ACHN (cell line): ENCODE measurements at regions not wholly inside any gene's neighbourhood (a gene's known extent, or its start where the extent isn't known, plus 50 kb on each side); places are given as distances from the start of the nearest gene placed in this dataset.
A peak's percentile ranks its signal among the peaks of the same experiment; 100 is the strongest.

Source experiments
- DNase-seq: peaks from one replicate; pipeline ENCODE4 v3.0.0-alpha.2; 2015
- in situ Hi-C: cut with HindIII; loops from 2 replicates; pipeline ENCODE4 v1.10.0; 2017; ENCODE audit warnings: low sequenced_read_pairs, low pct_ligation_motif_present, low pct_unique_long_range_greater_than_20kb

DNA sequence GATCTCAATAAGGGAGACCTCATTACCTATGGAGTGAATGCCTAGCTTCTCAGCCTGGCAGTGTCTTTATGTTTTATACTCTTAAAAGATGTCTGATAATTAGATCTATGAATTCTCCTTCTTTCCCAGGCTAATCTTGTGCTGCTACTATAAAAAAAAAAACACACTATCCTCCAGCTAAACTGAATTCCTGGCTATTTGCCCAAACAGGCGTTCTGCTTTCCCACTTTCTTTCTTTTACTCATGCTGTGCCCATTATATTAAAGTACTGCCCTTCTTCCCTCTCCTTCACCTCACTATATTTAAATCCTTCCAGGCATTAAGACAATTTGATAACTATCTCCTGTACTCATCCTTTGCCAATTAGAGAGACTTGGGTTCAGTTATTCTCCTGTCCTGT lies 1134.9 kb downstream of the ROBO2 start:
- in situ Hi-C loops, result no loop called here
- DNase-seq, result no peak

DNA sequence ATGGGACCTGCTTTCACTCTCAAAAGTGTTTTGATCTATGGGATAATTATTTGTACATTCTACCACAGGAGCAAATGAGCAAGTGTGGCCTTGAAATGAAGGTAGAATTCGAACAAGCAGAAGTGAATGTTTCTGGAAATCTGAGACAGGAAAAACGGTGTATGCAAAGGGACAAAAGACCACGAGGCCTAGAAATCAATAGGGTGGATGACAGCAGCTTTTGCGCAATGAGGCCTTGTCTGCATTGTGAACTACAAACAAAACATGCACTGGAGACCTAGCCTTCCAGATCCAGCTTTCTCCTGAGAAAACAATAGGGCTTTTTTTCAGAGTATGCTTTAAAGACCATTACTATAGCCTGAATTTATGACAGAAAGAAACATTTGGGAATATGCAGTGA lies 1137.0 kb downstream of the ROBO2 start:
- in situ Hi-C loops, result no loop called here
- no peak for DNase-seq

GRCh38 chr3:78177780-78178179 lies 1137.9 kb downstream of the ROBO2 start:
- in situ Hi-C loops, result no loop called here

GRCh38 chr3:78178209-78178608 lies 1138.3 kb downstream of the ROBO2 start:
- DNase-seq, result no peak
- in situ Hi-C loops, result no loop called here

More at GRCh38 chr3:78177780-78178179, 1137.9 kb downstream of the ROBO2 start:
- no peak for DNase-seq

GRCh38 chr3:78178740-78179363 lies 1139.0 kb downstream of the ROBO2 start:
- in situ Hi-C loops, result no loop called here
- no peak for DNase-seq

DNA sequence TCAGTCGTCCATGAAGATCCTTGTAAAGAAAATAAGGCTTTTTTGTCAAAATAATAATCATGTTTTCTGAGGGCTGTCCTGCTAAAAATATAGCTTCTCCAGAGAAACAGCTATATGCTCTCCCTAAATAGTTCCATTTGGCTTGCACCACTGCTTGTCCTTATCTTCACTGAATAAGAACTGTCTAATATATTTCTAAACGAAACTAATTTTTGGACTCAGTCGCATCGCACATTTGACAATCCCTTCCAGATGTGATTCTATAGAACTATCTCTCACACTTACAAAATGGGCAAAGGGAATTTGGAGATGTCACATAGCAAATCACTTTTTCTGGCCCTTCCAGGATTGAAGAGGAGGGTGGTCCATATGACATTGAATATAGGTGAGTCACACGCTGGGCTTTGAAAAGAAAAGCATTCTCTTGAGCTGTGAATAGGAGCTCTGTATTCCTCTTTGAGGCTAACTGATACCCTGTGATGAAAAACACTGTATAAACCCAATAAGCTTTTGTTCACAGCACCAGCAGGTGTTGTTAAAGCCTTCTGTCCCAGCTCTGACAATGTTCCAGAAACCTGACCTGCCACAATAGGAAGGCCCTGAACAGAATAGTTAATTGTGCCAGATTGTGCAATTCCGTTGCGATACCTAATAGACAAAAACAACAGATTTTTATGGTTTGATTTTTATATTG lies 1144.2 kb downstream of the ROBO2 start:
- no peak for DNase-seq
- in situ Hi-C loops, result no loop called here

DNA sequence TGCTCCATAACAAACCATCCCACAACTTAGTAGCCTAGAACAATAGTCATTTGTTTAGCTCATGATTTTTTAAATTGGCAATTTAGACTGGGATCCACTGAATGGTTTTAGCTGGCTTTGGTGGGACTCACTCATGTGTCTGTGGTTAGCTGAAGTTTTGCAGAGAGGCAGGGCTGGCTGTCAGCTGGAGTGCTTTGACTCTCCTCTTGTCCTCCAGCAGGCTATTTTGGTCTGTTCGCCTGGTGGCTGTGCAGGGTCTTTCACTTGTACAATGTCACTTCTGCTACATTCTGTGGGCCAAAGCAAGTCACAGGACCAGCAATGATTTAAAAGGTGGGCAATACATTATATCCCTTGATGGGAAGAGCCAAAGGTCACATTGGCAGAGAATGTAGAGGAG lies 1146.5 kb downstream of the ROBO2 start:
- in situ Hi-C loops, result no loop called here
- no peak for DNase-seq

DNA sequence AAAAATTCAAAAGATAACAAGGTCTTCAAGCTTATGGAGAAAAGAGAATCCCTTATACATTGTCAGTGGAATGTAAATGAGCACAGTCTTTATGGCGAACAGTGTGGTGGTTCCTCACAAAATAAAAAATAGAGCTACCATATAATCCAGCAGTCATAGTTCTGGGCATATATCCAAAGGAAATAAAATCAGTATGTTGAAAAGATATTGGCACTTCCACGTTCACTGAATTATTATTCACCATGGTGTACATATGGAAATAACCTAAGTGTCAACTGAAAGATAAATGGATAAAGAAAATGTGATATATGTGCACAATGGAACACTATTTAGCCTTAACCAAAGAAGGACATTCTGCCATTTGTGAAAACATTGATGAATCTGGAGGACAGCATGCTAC lies 1161.2 kb downstream of the ROBO2 start:
- in situ Hi-C loops, result no loop called here
- DNase-seq, result no peak

DNA sequence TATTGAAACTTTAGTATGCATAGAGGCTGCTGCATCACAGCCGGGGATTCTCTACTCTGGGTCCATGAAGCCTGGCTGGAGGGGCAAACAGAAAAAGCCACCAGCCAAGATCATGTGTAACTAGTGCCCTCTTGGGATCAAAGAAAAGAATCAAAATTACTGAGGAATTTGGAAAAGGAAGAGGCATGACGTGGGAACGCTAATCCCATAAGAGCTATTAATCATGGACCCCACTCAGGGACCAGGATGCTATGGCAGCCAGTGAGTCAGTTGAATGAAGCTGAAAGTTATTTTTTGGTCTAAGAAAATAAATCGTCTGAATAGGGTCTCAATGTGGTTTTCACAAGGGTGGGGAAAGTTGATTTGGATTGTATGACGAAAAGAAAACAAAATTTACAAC lies 1165.1 kb downstream of the ROBO2 start:
- in situ Hi-C loops, result no loop called here
- peak; percentile 12 for DNase-seq

DNA sequence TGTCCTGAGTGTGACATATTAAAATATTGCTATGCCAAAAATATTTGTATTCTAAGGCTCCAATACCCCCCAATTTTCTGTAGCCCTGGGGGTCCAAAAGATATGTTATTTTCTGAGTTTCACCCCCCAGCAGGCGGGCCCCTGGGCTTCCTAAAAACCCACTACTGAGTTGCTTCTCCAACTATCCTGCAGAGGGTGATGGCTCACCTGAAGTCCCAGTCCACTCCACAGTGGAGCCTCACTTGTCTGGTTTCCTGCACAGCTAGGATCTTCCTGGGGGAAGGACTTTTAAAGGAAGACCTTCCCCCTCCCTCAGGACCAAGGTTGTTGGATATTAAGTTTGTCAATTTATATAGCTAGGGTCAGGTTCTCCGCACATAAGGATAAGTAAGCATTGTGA lies 1181.4 kb downstream of the ROBO2 start:
- no peak for DNase-seq
- in situ Hi-C loops, result no loop called here

DNA sequence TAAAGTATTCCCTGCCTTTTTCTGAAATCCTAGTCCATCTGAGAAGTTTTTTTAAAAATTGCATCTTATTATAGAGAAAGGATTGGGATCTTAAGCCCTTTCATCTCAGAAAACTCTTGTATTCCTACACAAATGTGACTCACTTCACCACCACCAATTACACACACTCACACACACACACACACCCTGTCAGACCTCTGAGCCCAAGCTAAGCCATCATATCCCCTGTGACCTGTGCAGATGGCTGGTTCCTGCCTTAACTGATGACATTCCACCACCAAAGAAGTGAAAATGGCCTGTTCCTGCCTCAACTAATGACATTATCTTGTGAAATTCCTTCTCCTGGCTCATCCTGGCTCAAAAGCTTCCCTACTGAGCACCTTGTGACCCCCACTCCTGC lies 1181.9 kb downstream of the ROBO2 start:
- in situ Hi-C loops, result no loop called here
- DNase-seq, result no peak

DNA sequence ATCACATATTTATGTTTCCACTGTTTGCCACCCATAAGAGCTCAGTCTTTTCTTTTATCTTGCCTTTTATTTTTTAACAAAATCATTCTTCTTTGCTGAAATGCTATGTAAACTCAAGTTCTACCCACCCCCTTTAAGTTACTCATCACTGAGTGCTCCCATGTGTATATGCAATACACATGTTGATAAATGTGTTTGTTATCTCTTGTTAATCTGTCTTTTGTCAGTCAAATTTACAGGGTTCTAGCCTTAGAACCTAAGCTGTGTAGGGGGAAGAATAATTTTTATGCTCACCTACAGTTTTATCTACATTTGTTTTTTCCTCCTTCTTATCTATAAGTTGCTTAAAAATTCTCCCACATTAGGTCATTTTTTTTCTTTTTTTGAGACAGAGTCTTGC lies 1195.9 kb downstream of the ROBO2 start:
- in situ Hi-C loops, result no loop called here
- DNase-seq, result no peak

DNA sequence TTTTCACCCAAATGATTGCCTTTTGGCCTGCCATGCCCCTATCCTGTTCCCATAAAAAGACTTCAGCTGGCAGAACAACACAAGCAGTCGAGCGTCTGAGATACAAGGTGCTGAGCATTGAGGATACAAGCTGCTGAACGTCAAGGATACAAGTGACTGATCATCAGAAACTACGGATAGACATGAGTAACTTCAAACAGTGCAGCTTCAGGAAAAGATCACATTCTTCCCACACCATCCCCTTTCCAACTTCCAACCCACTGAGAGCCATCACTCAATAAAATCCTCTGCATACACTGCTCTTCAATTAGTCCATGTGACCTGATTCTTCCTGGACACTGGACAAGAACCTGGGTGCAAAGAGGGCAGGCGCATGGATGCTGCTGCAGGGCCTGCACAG lies 1198.9 kb downstream of the ROBO2 start:
- in situ Hi-C loops, result no loop called here
- DNase-seq, result no peak

- in situ Hi-C loops, result no loop called here
- DNase-seq, result no peak
Measured at GRCh38 chr3:78242724-78243123, 1202.8 kb downstream of the ROBO2 start.

GRCh38 chr3:78244136-78244535 lies 1204.2 kb downstream of the ROBO2 start:
- in situ Hi-C loops, result no loop called here
- no peak for DNase-seq

DNA sequence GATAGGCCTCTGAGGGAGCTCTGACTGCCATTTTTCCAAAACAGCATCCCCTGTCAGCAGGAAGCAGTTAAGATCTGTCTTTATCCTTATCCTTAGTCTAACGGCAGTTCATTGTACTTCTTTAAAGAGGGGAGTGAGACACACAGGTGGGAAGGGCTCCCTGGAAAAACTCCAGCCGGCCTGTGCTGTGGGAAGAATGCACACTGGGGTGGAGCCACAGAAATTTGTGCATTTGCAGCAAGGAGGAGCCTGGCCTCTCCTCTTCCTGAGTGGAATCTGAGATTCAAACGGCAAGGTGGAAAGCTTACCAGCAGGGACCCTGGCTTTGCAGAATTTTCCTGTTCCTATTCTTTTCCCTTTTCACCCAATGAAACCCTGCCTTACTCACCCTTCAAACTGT lies 1209.4 kb downstream of the ROBO2 start:
- no peak for DNase-seq
- in situ Hi-C loops, result no loop called here

DNA sequence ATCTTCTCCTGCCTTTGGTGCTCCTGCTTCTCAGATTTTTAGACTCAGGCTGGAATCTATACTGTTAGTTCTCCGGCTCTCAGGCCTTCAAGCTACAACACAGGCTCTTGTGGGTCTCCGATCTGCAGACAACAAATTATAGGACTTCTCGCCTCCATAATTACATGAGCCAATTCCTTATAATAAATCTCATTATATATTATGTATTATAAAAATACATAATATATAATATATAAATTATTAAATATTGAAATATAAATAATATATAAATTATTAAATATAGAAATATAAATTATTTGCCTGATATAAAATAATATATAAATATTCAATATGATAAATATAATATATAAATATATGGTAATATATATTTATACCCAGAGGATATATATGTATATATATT lies 1214.0 kb downstream of the ROBO2 start:
- in situ Hi-C loops, result no loop called here
- DNase-seq, result no peak

- no peak for DNase-seq
Measured at GRCh38 chr3:78255403-78255802, 1215.5 kb downstream of the ROBO2 start.

GRCh38 chr3:78256123-78256522 lies 1216.2 kb downstream of the ROBO2 start:
- in situ Hi-C loops, result no loop called here

More at GRCh38 chr3:78255403-78255802, 1215.5 kb downstream of the ROBO2 start:
- in situ Hi-C loops, result no loop called here

GRCh38 chr3:78257951-78258530 lies 1218.1 kb downstream of the ROBO2 start:
- in situ Hi-C loops, result no loop called here
- DNase-seq, result no peak

More at GRCh38 chr3:78256123-78256522, 1216.2 kb downstream of the ROBO2 start:
- no peak for DNase-seq
